ENCODE measurements at regions not wholly inside any gene's neighbourhood (a gene's known extent, or its start where the extent isn't known, plus 50 kb on each side); places are given as distances from the start of the nearest gene placed in this dataset.
"Not testable (repeated sequence)": the region's sequence is repeated elsewhere in the genome, so short reads cannot be mapped to it uniquely, and the experiment has no call there.

- TF ChIP-seq, protein P1, sequence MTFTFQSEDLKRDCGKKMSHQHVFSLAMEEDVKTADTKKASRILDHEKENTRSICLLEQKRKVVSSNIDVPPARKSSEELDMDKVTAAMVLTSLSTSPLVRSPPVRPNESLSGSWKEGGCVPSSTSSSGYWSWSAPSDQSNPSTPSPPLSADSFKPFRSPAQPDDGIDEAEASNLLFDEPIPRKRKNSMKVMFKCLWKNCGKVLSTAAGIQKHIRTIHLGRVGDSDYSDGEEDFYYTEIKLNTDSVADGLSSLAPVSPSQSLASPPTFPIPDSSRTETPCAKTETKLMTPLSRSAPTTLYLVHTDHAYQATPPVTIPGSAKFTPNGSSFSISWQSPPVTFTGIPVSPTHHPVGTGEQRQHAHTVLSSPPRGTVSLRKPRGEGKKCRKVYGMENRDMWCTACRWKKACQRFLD (CRISPR knock-in tag; IDR thresholded peaks at IDR 0.05; ENCODE audit: borderline replicate concordance), result not testable (repeated sequence)
- TF ChIP-seq, protein P2, sequence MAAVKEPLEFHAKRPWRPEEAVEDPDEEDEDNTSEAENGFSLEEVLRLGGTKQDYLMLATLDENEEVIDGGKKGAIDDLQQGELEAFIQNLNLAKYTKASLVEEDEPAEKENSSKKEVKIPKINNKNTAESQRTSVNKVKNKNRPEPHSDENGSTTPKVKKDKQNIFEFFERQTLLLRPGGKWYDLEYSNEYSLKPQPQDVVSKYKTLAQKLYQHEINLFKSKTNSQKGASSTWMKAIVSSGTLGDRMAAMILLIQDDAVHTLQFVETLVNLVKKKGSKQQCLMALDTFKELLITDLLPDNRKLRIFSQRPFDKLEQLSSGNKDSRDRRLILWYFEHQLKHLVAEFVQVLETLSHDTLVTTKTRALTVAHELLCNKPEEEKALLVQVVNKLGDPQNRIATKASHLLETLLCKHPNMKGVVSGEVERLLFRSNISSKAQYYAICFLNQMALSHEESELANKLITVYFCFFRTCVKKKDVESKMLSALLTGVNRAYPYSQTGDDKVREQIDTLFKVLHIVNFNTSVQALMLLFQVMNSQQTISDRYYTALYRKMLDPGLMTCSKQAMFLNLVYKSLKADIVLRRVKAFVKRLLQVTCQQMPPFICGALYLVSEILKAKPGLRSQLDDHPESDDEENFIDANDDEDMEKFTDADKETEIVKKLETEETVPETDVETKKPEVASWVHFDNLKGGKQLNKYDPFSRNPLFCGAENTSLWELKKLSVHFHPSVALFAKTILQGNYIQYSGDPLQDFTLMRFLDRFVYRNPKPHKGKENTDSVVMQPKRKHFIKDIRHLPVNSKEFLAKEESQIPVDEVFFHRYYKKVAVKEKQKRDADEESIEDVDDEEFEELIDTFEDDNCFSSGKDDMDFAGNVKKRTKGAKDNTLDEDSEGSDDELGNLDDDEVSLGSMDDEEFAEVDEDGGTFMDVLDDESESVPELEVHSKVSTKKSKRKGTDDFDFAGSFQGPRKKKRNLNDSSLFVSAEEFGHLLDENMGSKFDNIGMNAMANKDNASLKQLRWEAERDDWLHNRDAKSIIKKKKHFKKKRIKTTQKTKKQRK (IDR thresholded peaks at IDR 0.05; ENCODE audit: low read length), result not testable (repeated sequence)
- TF ChIP-seq, protein P3, sequence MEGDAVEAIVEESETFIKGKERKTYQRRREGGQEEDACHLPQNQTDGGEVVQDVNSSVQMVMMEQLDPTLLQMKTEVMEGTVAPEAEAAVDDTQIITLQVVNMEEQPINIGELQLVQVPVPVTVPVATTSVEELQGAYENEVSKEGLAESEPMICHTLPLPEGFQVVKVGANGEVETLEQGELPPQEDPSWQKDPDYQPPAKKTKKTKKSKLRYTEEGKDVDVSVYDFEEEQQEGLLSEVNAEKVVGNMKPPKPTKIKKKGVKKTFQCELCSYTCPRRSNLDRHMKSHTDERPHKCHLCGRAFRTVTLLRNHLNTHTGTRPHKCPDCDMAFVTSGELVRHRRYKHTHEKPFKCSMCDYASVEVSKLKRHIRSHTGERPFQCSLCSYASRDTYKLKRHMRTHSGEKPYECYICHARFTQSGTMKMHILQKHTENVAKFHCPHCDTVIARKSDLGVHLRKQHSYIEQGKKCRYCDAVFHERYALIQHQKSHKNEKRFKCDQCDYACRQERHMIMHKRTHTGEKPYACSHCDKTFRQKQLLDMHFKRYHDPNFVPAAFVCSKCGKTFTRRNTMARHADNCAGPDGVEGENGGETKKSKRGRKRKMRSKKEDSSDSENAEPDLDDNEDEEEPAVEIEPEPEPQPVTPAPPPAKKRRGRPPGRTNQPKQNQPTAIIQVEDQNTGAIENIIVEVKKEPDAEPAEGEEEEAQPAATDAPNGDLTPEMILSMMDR (CRISPR knock-in tag; IDR thresholded peaks at IDR 0.05), result not testable (repeated sequence)
- TF ChIP-seq JUN (CRISPR knock-in tag; IDR thresholded peaks at IDR 0.05); SRSF1 (optimal IDR thresholded peaks at IDR 0.05; ENCODE audit: low read depth, low read length); CHD4 (IDR thresholded peaks at IDR 0.05; ENCODE audit: borderline replicate concordance, low read length); POLR2AphosphoS5 (IDR thresholded peaks at IDR 0.05; ENCODE audit: low read depth, low read length): not testable (repeated sequence)
Measured at GRCh38 chr9:65208834-65209233, 76.2 kb downstream of the FOXD4L5 start.

All from HepG2 (cell line).